Esophagus mucosa (tissue), 1 donor: ENCODE measurements at regions not wholly inside any gene's neighbourhood (a gene's known extent, or its start where the extent isn't known, plus 50 kb on each side); places are given as distances from the start of the nearest gene placed in this dataset.
"Not testable (repeated sequence)": the region's sequence is repeated elsewhere in the genome, so short reads cannot be mapped to it uniquely, and the experiment has no call there.

ENCODE experiments used
- ATAC-seq: fragments of 200-7000 bp; cut with Tn5 transposase; one replicate; pipeline ENCODE4 v1.9.1; 2020
- donor health status: DM: yes; HTN: yes; CAD: no.

GRCh38 chr3:74830845-74831244 lies 216.4 kb upstream of the CNTN3 start:
- not testable (repeated sequence) for ATAC-seq

GRCh38 chr3:74825404-74825803 lies 210.9 kb upstream of the CNTN3 start:
- not testable (repeated sequence) for ATAC-seq

GRCh38 chr3:74824366-74824765 lies 209.9 kb upstream of the CNTN3 start:
- no peak for ATAC-seq

GRCh38 chr3:74814181-74814580 lies 199.7 kb upstream of the CNTN3 start:
- ATAC-seq: no peak

GRCh38 chr3:74812756-74813155 lies 198.3 kb upstream of the CNTN3 start:
- no peak for ATAC-seq

- ATAC-seq: no peak
Measured at GRCh38 chr3:74808506-74809275, 194.2 kb upstream of the CNTN3 start.

- ATAC-seq: no peak
Measured at GRCh38 chr3:74801924-74802323, 187.5 kb upstream of the CNTN3 start.

- ATAC-seq: peak; percentile 75
Measured at GRCh38 chr3:74789111-74789510, 174.7 kb upstream of the CNTN3 start.

GRCh38 chr3:74787011-74787410 lies 172.6 kb upstream of the CNTN3 start:
- ATAC-seq: no peak

GRCh38 chr3:74771401-74771800 lies 156.9 kb upstream of the CNTN3 start:
- ATAC-seq: no peak

GRCh38 chr3:74768010-74768409 lies 153.6 kb upstream of the CNTN3 start:
- no peak for ATAC-seq

- no peak for ATAC-seq
Measured at GRCh38 chr3:74766405-74766804, 151.9 kb upstream of the CNTN3 start.

GRCh38 chr3:74763830-74764229 lies 149.4 kb upstream of the CNTN3 start:
- no peak for ATAC-seq

GRCh38 chr3:74756674-74757073 lies 142.2 kb upstream of the CNTN3 start:
- ATAC-seq: no peak

- no peak for ATAC-seq
Measured at GRCh38 chr3:74752290-74752689, 137.8 kb upstream of the CNTN3 start.

- ATAC-seq: no peak
Measured at GRCh38 chr3:74751775-74752174, 137.3 kb upstream of the CNTN3 start.

- no peak for ATAC-seq
Measured at GRCh38 chr3:74750901-74751300, 136.4 kb upstream of the CNTN3 start.

GRCh38 chr3:74739242-74739641 lies 124.8 kb upstream of the CNTN3 start:
- ATAC-seq: no peak

GRCh38 chr3:74722211-74722610 lies 107.8 kb upstream of the CNTN3 start:
- ATAC-seq: no peak

GRCh38 chr3:74713977-74714376 lies 99.5 kb upstream of the CNTN3 start:
- no peak for ATAC-seq

- ATAC-seq: no peak
Measured at GRCh38 chr3:74711913-74712512, 97.6 kb upstream of the CNTN3 start.

- ATAC-seq: no peak
Measured at GRCh38 chr3:74709951-74710350, 95.5 kb upstream of the CNTN3 start.

- no peak for ATAC-seq
Measured at GRCh38 chr3:74693696-74694393, 79.4 kb upstream of the CNTN3 start.

- ATAC-seq: no peak
Measured at GRCh38 chr3:74693251-74693650, 78.8 kb upstream of the CNTN3 start.
